IPS-18c (cell line): ENCODE measurements at regions not wholly inside any gene's neighbourhood (a gene's known extent, or its start where the extent isn't known, plus 50 kb on each side); places are given as distances from the start of the nearest gene placed in this dataset.

Experiments used
- H3K4me3 ChIP-seq: 2 replicates; pipeline ENCODE4 v1.7.0; 2013; ENCODE audit warnings: low read depth, mild to moderate bottlenecking, low read length, moderate library complexity; ENCODE audit not compliant: insufficient read depth
- H3K9me3 ChIP-seq: one replicate; pipeline ENCODE4 v1.6.1; 2013; ENCODE audit warnings: mild to moderate bottlenecking, low read length, moderate library complexity; ENCODE audit not compliant: control insufficient read depth, insufficient read depth

- no peak overlapping the region for H3K4me3 ChIP-seq
Observed at GRCh38 chr17:71224824-71225575, 895.8 kb upstream of the SOX9 start.

GRCh38 chr17:71227841-71228240 lies 893.0 kb upstream of the SOX9 start:
- H3K9me3 ChIP-seq, result no peaks in the 10 kb centered on the region
- H3K4me3 ChIP-seq, result no peak overlapping the region

More at GRCh38 chr17:71224824-71225575, 895.8 kb upstream of the SOX9 start:
- no peaks in the 10 kb centered on the region for H3K9me3 ChIP-seq

- Histone ChIP-seq H3K9me3 (no peaks in the 10 kb centered on the region), H3K4me3 (no peak overlapping the region)
Observed at GRCh38 chr17:71229070-71229469, 891.8 kb upstream of the SOX9 start.

DNA sequence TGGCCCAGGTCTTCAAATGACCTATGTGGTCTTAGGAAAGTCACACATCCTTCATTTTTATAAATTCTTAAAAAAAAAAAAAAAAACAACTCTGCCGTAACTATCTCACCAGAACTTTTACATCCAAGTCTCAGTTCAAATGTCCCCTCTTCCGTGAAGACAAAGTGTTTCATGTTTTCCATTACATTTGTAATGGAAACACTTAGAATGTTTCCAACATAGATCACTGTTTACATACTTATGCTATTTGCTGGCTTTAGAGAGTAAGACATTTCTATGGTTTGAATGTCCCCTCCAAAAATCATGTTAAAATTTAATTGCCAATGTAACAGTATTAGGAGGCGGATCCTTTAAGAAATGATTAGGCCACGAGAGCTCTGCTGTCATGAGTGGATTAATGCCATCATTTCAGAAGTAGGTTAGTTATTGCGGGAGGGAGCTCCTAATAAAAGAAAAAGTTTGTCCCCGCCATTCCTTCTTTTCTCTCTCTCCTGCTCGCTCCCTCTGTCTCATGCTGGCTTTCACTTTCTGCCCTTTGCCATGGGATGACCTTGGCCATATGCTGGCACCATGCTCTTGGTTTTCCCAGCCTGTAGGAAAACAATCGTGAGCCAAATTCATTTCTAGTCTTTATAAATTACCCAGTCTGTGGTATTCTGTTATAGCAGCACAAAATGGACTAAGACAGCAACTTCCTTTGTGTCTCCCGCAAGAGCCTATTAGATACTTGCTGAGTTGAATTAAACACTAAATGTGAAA lies 887.8 kb upstream of the SOX9 start:
- Histone ChIP-seq H3K4me3 (no peak overlapping the region), H3K9me3 (peaks cover 2% of the 10 kb centered on the region)

DNA sequence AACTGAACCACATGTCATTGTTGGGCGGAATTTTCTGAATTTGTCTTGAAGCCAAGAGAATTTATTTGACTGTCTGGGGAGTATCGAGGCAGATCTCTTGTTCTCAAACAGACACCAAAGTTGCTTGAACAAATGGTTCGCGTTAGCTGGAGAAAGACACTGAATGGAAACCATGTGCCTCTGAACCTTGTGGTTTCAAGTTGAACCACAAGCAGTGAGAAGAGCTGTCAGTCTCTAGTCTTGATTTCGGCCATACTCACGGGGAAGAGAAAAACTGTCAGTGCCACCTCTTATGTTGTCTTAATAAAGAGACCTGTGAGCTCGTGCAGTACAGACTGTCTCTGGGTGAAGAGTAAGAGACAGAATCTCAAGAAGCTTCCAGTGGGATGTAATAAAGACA lies 886.5 kb upstream of the SOX9 start:
- Histone ChIP-seq H3K4me3 (no peak overlapping the region), H3K9me3 (peaks cover 2% of the 10 kb centered on the region)

DNA sequence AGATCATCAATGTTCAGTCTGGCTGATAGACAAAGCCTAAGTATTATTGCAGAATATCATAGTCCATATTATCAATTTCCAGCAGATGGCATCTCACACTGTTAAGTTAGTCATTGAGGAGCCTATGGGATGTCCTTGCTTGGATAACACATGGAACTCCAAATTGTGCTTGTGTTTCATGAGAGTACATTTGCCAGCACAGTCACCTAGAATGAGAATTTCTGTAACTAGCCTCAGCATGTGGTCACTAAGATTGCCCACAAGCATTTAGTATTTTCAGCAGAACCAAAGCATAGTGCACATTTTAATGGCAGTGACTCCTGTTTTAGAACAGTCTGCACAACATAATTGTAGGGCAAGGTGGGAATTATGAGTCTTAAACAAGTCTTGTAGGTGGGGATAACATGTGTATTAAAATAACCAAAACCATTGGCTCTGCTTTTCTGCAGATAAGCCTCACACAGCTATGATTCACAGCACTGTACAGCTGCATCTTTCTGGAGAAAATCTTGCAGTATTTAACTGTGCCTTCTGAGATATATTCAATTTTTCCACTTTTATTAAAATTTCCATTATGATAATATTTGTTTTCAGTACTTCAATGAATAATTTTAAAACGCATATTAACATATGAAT lies 882.8 kb upstream of the SOX9 start:
- H3K4me3 ChIP-seq, result no peak overlapping the region

DNA sequence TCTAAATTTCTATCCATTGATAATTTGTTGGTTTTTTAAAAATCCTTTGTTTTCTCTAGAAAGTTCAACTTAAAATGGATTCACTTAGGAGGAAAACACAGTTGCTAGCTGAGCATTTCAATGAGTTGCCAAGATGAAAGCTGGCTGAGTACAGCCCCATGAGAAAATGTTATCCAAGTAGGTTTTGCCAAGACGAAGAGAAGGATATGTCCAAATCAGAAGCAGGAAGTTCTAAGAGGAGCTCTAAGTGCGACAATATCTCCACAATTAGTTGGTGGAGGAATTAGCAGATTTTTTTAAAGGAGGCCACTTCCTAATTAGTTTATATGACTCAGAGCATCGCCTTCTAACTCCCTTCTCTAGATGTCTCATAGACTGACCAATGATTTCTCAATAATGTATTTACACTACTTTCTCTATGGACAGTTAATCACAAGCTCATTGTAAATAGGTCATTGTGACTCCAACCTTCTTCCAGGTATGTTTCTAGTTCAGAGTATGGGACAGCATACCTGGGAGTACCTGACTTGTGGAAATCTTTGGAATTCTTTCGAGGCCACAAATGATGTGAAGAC lies 873.3 kb upstream of the SOX9 start:
- no peaks in the 10 kb centered on the region for H3K9me3 ChIP-seq

More for the DNA sequence above, 882.8 kb upstream of the SOX9 start:
- peaks cover 2% of the 10 kb centered on the region for H3K9me3 ChIP-seq

GRCh38 chr17:71251276-71251675 lies 869.5 kb upstream of the SOX9 start:
- Histone ChIP-seq H3K9me3 (no peaks in the 10 kb centered on the region), H3K4me3 (no peak overlapping the region)

More for the DNA sequence above, 873.3 kb upstream of the SOX9 start:
- H3K4me3 ChIP-seq, result no peak overlapping the region

- no peak overlapping the region for H3K4me3 ChIP-seq
- no peaks in the 10 kb centered on the region for H3K9me3 ChIP-seq
Observed at GRCh38 chr17:71251951-71252350, 868.9 kb upstream of the SOX9 start.

DNA sequence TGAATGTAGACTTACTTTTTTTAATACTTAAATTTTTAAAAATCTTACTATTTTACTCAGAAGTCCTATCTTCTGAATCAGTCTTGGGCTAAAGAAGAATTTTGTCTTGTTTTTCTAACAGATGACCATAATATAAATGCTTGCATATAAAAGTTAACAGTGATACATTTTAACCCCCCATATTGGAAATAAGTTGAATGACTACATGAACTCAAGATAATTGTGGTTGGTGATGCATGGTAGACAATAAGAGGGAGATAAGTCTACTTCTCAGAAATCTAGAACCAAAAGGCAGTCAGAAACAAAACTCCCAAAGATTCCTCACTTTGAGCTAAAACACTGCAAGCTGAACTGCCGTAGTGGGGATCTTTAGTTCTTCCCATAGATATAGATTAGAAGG lies 868.4 kb upstream of the SOX9 start:
- Histone ChIP-seq H3K9me3 (no peaks in the 10 kb centered on the region), H3K4me3 (no peak overlapping the region)

DNA sequence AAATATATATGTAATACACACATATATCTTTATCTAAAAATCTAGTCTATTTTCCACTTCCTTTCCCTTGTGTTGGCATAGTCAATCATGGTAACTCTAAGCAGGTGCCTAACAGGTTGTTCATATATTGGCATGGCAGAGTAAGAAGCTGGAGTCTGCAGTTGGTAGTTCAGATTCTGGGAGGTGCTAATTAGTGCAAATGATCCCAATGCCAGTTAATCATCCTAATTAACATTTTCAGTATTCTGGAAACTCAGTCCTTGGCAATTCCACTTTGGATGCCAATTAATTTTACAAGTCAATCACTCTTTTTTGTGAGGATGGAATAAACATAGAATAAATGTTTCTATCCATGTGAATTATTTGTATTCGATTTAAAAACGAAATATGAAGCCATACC lies 863.7 kb upstream of the SOX9 start:
- H3K4me3 ChIP-seq, result no peak overlapping the region
- H3K9me3 ChIP-seq, result no peaks in the 10 kb centered on the region

DNA sequence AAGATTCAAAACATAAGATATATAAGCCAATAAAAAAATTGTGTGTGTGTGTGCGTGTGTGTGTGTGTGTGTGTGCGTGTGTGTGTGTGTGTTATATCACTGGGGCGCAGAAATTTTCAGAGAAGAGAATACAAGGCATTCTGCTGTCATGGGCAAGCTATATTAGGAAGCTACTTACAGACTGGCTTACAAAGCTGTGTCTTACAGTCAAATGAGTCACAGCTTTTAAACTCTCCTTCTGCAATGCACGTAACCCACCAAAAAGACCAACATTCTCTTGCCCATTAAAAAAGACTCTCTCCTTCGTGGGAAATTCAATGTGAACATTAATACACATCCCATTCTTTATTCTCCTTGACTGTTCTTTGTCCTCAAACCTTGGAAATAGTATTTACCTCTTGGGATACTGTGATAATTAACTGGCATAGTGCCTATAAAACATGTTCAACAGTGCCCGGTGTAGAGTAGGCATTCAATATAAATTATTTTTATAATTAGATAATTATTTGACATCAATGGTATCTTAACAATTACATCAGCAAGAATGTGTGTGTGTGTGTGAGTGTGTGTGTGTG lies 860.4 kb upstream of the SOX9 start:
- H3K9me3 ChIP-seq, result no peaks in the 10 kb centered on the region
- no peak overlapping the region for H3K4me3 ChIP-seq

DNA sequence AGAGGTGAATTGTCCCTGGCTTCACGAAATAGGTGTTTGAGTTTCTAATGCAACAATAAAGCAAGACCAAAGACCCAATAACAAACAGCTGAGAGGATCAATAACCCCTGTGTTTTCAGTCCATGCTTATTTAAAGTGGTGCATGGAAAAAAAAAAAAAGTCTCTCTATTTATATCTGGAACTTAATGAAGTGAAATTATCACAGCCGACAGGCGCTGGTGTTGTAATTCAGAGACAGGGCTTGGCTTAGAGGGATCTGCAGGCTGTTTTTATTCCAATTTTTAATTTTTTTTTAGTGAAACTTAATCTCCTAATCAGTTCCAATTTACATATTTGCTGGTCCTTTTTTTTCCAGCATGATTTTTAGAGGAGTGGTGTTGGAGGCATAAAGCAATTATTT lies 858.2 kb upstream of the SOX9 start:
- Histone ChIP-seq H3K9me3 (no peaks in the 10 kb centered on the region), H3K4me3 (no peak overlapping the region)

- H3K9me3 ChIP-seq, result peaks cover 2% of the 10 kb centered on the region
Observed at GRCh38 chr17:71267668-71268067, 853.2 kb upstream of the SOX9 start.

DNA sequence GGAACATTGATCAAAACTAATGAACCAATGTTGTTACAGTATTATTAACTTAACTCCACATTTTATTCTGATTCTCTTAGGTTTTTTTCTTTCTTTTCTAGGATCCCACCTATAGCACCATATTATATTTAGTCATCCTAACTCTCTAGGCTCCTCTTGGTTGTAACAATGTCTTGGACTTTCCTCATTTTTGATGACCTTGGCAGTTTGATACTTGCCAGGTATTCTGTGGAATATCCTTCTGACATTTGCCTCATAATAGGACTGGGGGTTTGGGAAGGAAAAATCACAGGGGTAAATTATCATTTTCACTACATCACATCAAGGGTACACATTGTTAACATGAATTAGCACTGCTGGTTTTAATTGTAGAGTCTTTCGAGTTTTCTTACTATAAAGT lies 851.6 kb upstream of the SOX9 start:
- Histone ChIP-seq H3K4me3 (no peak overlapping the region), H3K9me3 (peaks cover 2% of the 10 kb centered on the region)

More at GRCh38 chr17:71267668-71268067, 853.2 kb upstream of the SOX9 start:
- H3K4me3 ChIP-seq, result no peak overlapping the region

- no peak overlapping the region for H3K4me3 ChIP-seq
Observed at GRCh38 chr17:71273441-71273840, 847.4 kb upstream of the SOX9 start.

DNA sequence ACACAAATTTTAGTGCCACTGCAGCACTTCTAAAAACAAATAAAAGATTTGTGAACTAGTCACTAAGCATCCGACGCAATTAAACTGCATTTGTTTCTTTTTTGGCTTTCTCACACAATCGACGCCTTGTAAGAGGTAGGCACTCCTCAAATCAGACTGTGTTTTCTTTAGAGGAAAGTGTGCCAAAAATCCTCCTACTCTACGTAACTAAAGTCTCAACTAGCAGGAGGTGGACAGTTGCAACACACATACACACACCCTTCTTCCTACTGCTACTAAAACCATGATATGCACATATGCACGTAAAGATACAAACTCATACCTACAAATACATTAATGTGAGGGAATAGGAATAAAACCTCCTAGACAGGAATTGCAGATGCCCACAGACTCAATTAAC lies 844.7 kb upstream of the SOX9 start:
- H3K4me3 ChIP-seq, result no peak overlapping the region
- no peaks in the 10 kb centered on the region for H3K9me3 ChIP-seq

More at GRCh38 chr17:71273441-71273840, 847.4 kb upstream of the SOX9 start:
- H3K9me3 ChIP-seq, result peaks cover 2% of the 10 kb centered on the region
